ENCODE measurements at regions not wholly inside any gene's neighbourhood (a gene's known extent, or its start where the extent isn't known, plus 50 kb on each side); places are given as distances from the start of the nearest gene placed in this dataset.
A peak's percentile ranks its signal among the peaks of the same experiment; 100 is the strongest.

- no peak overlapping the region for H2BK15ac ChIP-seq (ENCODE audit: low read depth, poor library complexity, severe bottlenecking)
- H2AFZ ChIP-seq (ENCODE audit: low read depth, low read length): no peak overlapping the region
- H3K9ac ChIP-seq (ENCODE audit: low read length): no peak overlapping the region
These were observed 1581.2 kb upstream of the TENM4 start for GRCh38 chr11:81022057-81022456.

GRCh38 chr11:81010631-81011030 is 1569.8 kb upstream of the TENM4 start:
- Histone ChIP-seq H2BK5ac (ENCODE audit: low read depth, low read length, poor library complexity, severe bottlenecking) (no peak overlapping the region), H3K18ac (ENCODE audit: low read depth in 1 of 2, low read length in 2 of 2) (no peak overlapping the region), H3K14ac (ENCODE audit: low read length in 2 of 2) (no peak overlapping the region), H3K4me1 (ENCODE audit: control insufficient read depth, insufficient read depth, low read depth, low read length) (no peaks in the 10 kb centered on the region), H3K27ac (ENCODE audit: low read length, poor library complexity, severe bottlenecking) (no peak overlapping the region), H4K91ac (ENCODE audit: low read length) (no peak overlapping the region), H4K8ac (ENCODE audit: low read length) (no peak overlapping the region), H2BK120ac (ENCODE audit: low read depth, low read length) (no peak overlapping the region), H2BK15ac (ENCODE audit: low read depth, poor library complexity, severe bottlenecking) (no peak overlapping the region), H3K4me2 (ENCODE audit: low read length, poor library complexity, severe bottlenecking) (no peak overlapping the region), H2AK5ac (ENCODE audit: low read length, severe bottlenecking) (no peak overlapping the region), H3K27me3 (ENCODE audit: control insufficient read depth in 1 of 2, insufficient read depth in 1 of 2, low read length in 2 of 2) (no peaks in the 10 kb centered on the region), H3K9me3 (ENCODE audit: control insufficient read depth, low read length) (no peaks in the 10 kb centered on the region), H2AFZ (ENCODE audit: low read depth, low read length) (no peak overlapping the region), H3K23ac (ENCODE audit: low read length in 2 of 2) (no peak overlapping the region), H3K36me3 (ENCODE audit: control insufficient read depth in 1 of 2, insufficient read depth in 2 of 2, low read depth in 1 of 2, low read length in 2 of 2) (no peaks in the 10 kb centered on the region), H3K79me1 (replicated peaks; ENCODE audit: low read length, poor library complexity, severe bottlenecking) (no peaks in the 10 kb centered on the region), H2BK12ac (ENCODE audit: low read length in 2 of 2) (no peak overlapping the region), H3K4me3 (ENCODE audit: insufficient read depth in 1 of 2, low read depth in 1 of 2, low read length in 2 of 2) (no peak overlapping the region), H3K9ac (ENCODE audit: low read length) (no peak overlapping the region), H3K4ac (ENCODE audit: low read depth in 1 of 2, low read length in 2 of 2) (no peak overlapping the region)
- WGBS: no CpG with 5 or more reads among the region's 3 CpGs
- no peak for DNase-seq

More at GRCh38 chr11:81022057-81022456, 1581.2 kb upstream of the TENM4 start:
- H3K4ac ChIP-seq (ENCODE audit: low read depth in 1 of 2, low read length in 2 of 2): no peak overlapping the region
- H3K27ac ChIP-seq (ENCODE audit: low read length, poor library complexity, severe bottlenecking): no peak overlapping the region
- no peak overlapping the region for H3K23ac ChIP-seq (ENCODE audit: low read length in 2 of 2)
- no peaks in the 10 kb centered on the region for H3K27me3 ChIP-seq (ENCODE audit: control insufficient read depth in 1 of 2, insufficient read depth in 1 of 2, low read length in 2 of 2)
- no peak overlapping the region for H3K14ac ChIP-seq (ENCODE audit: low read length in 2 of 2)
- no peak overlapping the region for H2BK12ac ChIP-seq (ENCODE audit: low read length in 2 of 2)
- H4K91ac ChIP-seq (ENCODE audit: low read length): no peak overlapping the region
- H2AK5ac ChIP-seq (ENCODE audit: low read length, severe bottlenecking): no peak overlapping the region
- DNase-seq: no peak
- H4K8ac ChIP-seq (ENCODE audit: low read length): no peak overlapping the region
- no CpG with 5 or more reads among the region's 1 CpG for WGBS
- no peaks in the 10 kb centered on the region for H3K9me3 ChIP-seq (ENCODE audit: control insufficient read depth, low read length)
- H3K18ac ChIP-seq (ENCODE audit: low read depth in 1 of 2, low read length in 2 of 2): no peak overlapping the region
- no peaks in the 10 kb centered on the region for H3K36me3 ChIP-seq (ENCODE audit: control insufficient read depth in 1 of 2, insufficient read depth in 2 of 2, low read depth in 1 of 2, low read length in 2 of 2)
- no peak overlapping the region for H3K4me3 ChIP-seq (ENCODE audit: insufficient read depth in 1 of 2, low read depth in 1 of 2, low read length in 2 of 2)
- H3K4me2 ChIP-seq (ENCODE audit: low read length, poor library complexity, severe bottlenecking): no peak overlapping the region
- no peak overlapping the region for H2BK120ac ChIP-seq (ENCODE audit: low read depth, low read length)
- no peaks in the 10 kb centered on the region for H3K79me1 ChIP-seq (replicated peaks; ENCODE audit: low read length, poor library complexity, severe bottlenecking)
- no peak overlapping the region for H2BK5ac ChIP-seq (ENCODE audit: low read depth, low read length, poor library complexity, severe bottlenecking)
- H3K4me1 ChIP-seq (ENCODE audit: control insufficient read depth, insufficient read depth, low read depth, low read length): no peaks in the 10 kb centered on the region

- no peaks in the 10 kb centered on the region for H3K36me3 ChIP-seq (ENCODE audit: control insufficient read depth in 1 of 2, insufficient read depth in 2 of 2, low read depth in 1 of 2, low read length in 2 of 2)
- no peak overlapping the region for H2AK5ac ChIP-seq (ENCODE audit: low read length, severe bottlenecking)
- no peak overlapping the region for H3K18ac ChIP-seq (ENCODE audit: low read depth in 1 of 2, low read length in 2 of 2)
- no peaks in the 10 kb centered on the region for H3K9me3 ChIP-seq (ENCODE audit: control insufficient read depth, low read length)
- H3K4me3 ChIP-seq (ENCODE audit: insufficient read depth in 1 of 2, low read depth in 1 of 2, low read length in 2 of 2): no peak overlapping the region
- no peaks in the 10 kb centered on the region for H3K27me3 ChIP-seq (ENCODE audit: control insufficient read depth in 1 of 2, insufficient read depth in 1 of 2, low read length in 2 of 2)
- H2BK120ac ChIP-seq (ENCODE audit: low read depth, low read length): no peak overlapping the region
- no peak overlapping the region for H2BK15ac ChIP-seq (ENCODE audit: low read depth, poor library complexity, severe bottlenecking)
- no peak overlapping the region for H3K27ac ChIP-seq (ENCODE audit: low read length, poor library complexity, severe bottlenecking)
- no peak overlapping the region for H4K8ac ChIP-seq (ENCODE audit: low read length)
- no peak overlapping the region for H2BK5ac ChIP-seq (ENCODE audit: low read depth, low read length, poor library complexity, severe bottlenecking)
- H3K9ac ChIP-seq (ENCODE audit: low read length): no peak overlapping the region
- no peak overlapping the region for H2AFZ ChIP-seq (ENCODE audit: low read depth, low read length)
- no peak overlapping the region for H2BK12ac ChIP-seq (ENCODE audit: low read length in 2 of 2)
- H3K14ac ChIP-seq (ENCODE audit: low read length in 2 of 2): no peak overlapping the region
- H3K23ac ChIP-seq (ENCODE audit: low read length in 2 of 2): no peak overlapping the region
- no peak overlapping the region for H4K91ac ChIP-seq (ENCODE audit: low read length)
- no peak overlapping the region for H3K4ac ChIP-seq (ENCODE audit: low read depth in 1 of 2, low read length in 2 of 2)
- peak; percentile 54 for DNase-seq
- H3K4me1 ChIP-seq (ENCODE audit: control insufficient read depth, insufficient read depth, low read depth, low read length): no peaks in the 10 kb centered on the region
- H3K79me1 ChIP-seq (replicated peaks; ENCODE audit: low read length, poor library complexity, severe bottlenecking): no peaks in the 10 kb centered on the region
- WGBS: no CpG with 5 or more reads among the region's 2 CpGs
- no peak overlapping the region for H3K4me2 ChIP-seq (ENCODE audit: low read length, poor library complexity, severe bottlenecking)
These were observed 1566.2 kb upstream of the TENM4 start for GRCh38 chr11:81007046-81007445.

GRCh38 chr11:81005595-81005994 is 1564.8 kb upstream of the TENM4 start:
- H3K9ac ChIP-seq (ENCODE audit: low read length): peak overlapping the region; percentile 45
- no peaks in the 10 kb centered on the region for H3K79me1 ChIP-seq (replicated peaks; ENCODE audit: low read length, poor library complexity, severe bottlenecking)
- H2AFZ ChIP-seq (ENCODE audit: low read depth, low read length): no peak overlapping the region
- H3K4me1 ChIP-seq (ENCODE audit: control insufficient read depth, insufficient read depth, low read depth, low read length): no peaks in the 10 kb centered on the region
- H2BK5ac ChIP-seq (ENCODE audit: low read depth, low read length, poor library complexity, severe bottlenecking): no peak overlapping the region
- H2BK120ac ChIP-seq (ENCODE audit: low read depth, low read length): no peak overlapping the region
- H2AK5ac ChIP-seq (ENCODE audit: low read length, severe bottlenecking): no peak overlapping the region
- no peak overlapping the region for H3K4me2 ChIP-seq (ENCODE audit: low read length, poor library complexity, severe bottlenecking)
- no peak overlapping the region for H3K23ac ChIP-seq (ENCODE audit: low read length in 2 of 2)
- H3K36me3 ChIP-seq (ENCODE audit: control insufficient read depth in 1 of 2, insufficient read depth in 2 of 2, low read depth in 1 of 2, low read length in 2 of 2): no peaks in the 10 kb centered on the region
- H3K18ac ChIP-seq (ENCODE audit: low read depth in 1 of 2, low read length in 2 of 2): no peak overlapping the region
- no peak overlapping the region for H4K91ac ChIP-seq (ENCODE audit: low read length)
- no peak overlapping the region for H3K4ac ChIP-seq (ENCODE audit: low read depth in 1 of 2, low read length in 2 of 2)
- no peak overlapping the region for H3K14ac ChIP-seq (ENCODE audit: low read length in 2 of 2)
- H4K8ac ChIP-seq (ENCODE audit: low read length): no peak overlapping the region
- no peak overlapping the region for H2BK12ac ChIP-seq (ENCODE audit: low read length in 2 of 2)
- no peaks in the 10 kb centered on the region for H3K9me3 ChIP-seq (ENCODE audit: control insufficient read depth, low read length)
- WGBS: 0% methylated on average over 1 of the region's 2 CpGs
- no peaks in the 10 kb centered on the region for H3K27me3 ChIP-seq (ENCODE audit: control insufficient read depth in 1 of 2, insufficient read depth in 1 of 2, low read length in 2 of 2)
- peak overlapping the region; percentile 44 for H3K27ac ChIP-seq (ENCODE audit: low read length, poor library complexity, severe bottlenecking)
- DNase-seq: peak; percentile 90
- H2BK15ac ChIP-seq (ENCODE audit: low read depth, poor library complexity, severe bottlenecking): no peak overlapping the region
- H3K4me3 ChIP-seq (ENCODE audit: insufficient read depth in 1 of 2, low read depth in 1 of 2, low read length in 2 of 2): no peak overlapping the region
